HL-60 (cell line): ENCODE measurements at regions not wholly inside any gene's neighbourhood (a gene's known extent, or its start where the extent isn't known, plus 50 kb on each side); places are given as distances from the start of the nearest gene placed in this dataset.
"Not testable (repeated sequence)": the region's sequence is repeated elsewhere in the genome, so short reads cannot be mapped to it uniquely, and the experiment has no call there.

Experiments
- DNase-seq, 2 experiments: peaks; one replicate each; pipeline ENCODE4 v3.0.0-alpha.2; 2010 to 2020; ENCODE audit warnings: low read depth in 1 of 2, low spot score in 1 of 2
- H3K27ac ChIP-seq: fragments of 250-450 bp; sonication (Bioruptor Pico); replicated peaks from 2 replicates; pipeline ENCODE4 v1.5.1; 2020; ENCODE audit warnings: mild to moderate bottlenecking, moderate library complexity
- H3K27me3 ChIP-seq: fragments of 250-450 bp; sonication (Bioruptor Pico); 2 replicates; pipeline ENCODE4 v1.5.1; 2021; ENCODE audit warnings: mild to moderate bottlenecking, moderate library complexity; ENCODE audit not compliant: insufficient read depth, poor library complexity, severe bottlenecking
- H3K4me3 ChIP-seq: replicated peaks from 2 replicates; pipeline ENCODE4 v1.5.1; 2011; ENCODE audit warnings: mild to moderate bottlenecking, control low read depth, low read length; ENCODE audit not compliant: insufficient read depth
- CTCF ChIP-seq: IDR thresholded peaks from one replicate; pipeline ENCODE4 v1.5.1; 2011; ENCODE audit warnings: low read length, control low read depth, inconsistent platforms; ENCODE audit not compliant: insufficient read depth
- GABPA ChIP-seq: IDR thresholded peaks from 2 replicates; pipeline ENCODE4 v1.6.1; 2012; ENCODE audit warnings: low read depth
- POLR2AphosphoS5 ChIP-seq: IDR thresholded peaks from 2 replicates; pipeline ENCODE4 v1.6.1; 2012; ENCODE audit warnings: low read depth
- REST ChIP-seq: IDR thresholded peaks from 2 replicates; pipeline ENCODE4 v1.6.1; 2012; ENCODE audit warnings: low read depth; ENCODE audit not compliant: insufficient replicate concordance
- SPI1 ChIP-seq: IDR thresholded peaks from 2 replicates; pipeline ENCODE4 v1.6.1; 2012; ENCODE audit warnings: low read depth, mild to moderate bottlenecking, borderline replicate concordance

- H3K27ac ChIP-seq: no peak overlapping the region
- H3K4me3 ChIP-seq: no peak overlapping the region
- TF ChIP-seq CTCF: no peak
- no peak for TF ChIP-seq REST
- no peak for TF ChIP-seq POLR2AphosphoS5
- TF ChIP-seq GABPA: no peak
- TF ChIP-seq SPI1: no peak
- peaks cover 2% of the 10 kb centered on the region for H3K27me3 ChIP-seq
- DNase-seq: no peak
These were observed 66.5 kb upstream of the PPP2R2D start for GRCh38 chr10:131834152-131834810.

GRCh38 chr10:131838966-131839742, 61.7 kb upstream of the PPP2R2D start:
- TF ChIP-seq REST (no peak), CTCF (no peak), SPI1 (no peak), GABPA (no peak), POLR2AphosphoS5 (no peak)
- Histone ChIP-seq H3K4me3 (no peak overlapping the region), H3K27me3 (peaks cover 2% of the 10 kb centered on the region), H3K27ac (no peak overlapping the region)
- no peak for DNase-seq

- not testable (repeated sequence) for H3K4me3 ChIP-seq, H3K27ac ChIP-seq, H3K27me3 ChIP-seq
- peak in 1 of 2 experiments; percentile 56 for DNase-seq
These were observed 60.7 kb upstream of the PPP2R2D start for GRCh38 chr10:131839880-131840787.

- TF ChIP-seq SPI1 (no peak), REST (no peak), GABPA (no peak), POLR2AphosphoS5 (no peak), CTCF (no peak)
- Histone ChIP-seq H3K4me3 (no peak overlapping the region), H3K27ac (no peak overlapping the region), H3K27me3 (peaks cover 2% of the 10 kb centered on the region)
- DNase-seq: no peak
These were observed 60.1 kb upstream of the PPP2R2D start for GRCh38 chr10:131840788-131841118.
